ENCODE measurements at regions not wholly inside any gene's neighbourhood (a gene's known extent, or its start where the extent isn't known, plus 50 kb on each side); places are given as distances from the start of the nearest gene placed in this dataset.

GRCh38 chr13:22130254-22130653, 459.4 kb downstream of the FGF9 start (continued):
- TF ChIP-seq CTCF (conservative IDR thresholded peaks at IDR 0.05; ENCODE audit: low read depth in 2 of 2) (no peak), ETS1 (IDR thresholded peaks at IDR 0.05) (no peak), ZNF331 (CRISPR knock-in tag; IDR thresholded peaks at IDR 0.05; ENCODE audit: low read depth) (no peak), CREB1 (CRISPR knock-in tag; IDR thresholded peaks at IDR 0.05; ENCODE audit: low read depth) (no peak), STAT1 (IDR thresholded peaks at IDR 0.05; ENCODE audit: unreplicated experiment) (no peak), ZNF114 (CRISPR knock-in tag; IDR thresholded peaks at IDR 0.05) (no peak), EZH2 (IDR thresholded peaks at IDR 0.05; ENCODE audit: low read depth, unreplicated experiment) (no peak)

GRCh38 chr13:22134261-22134660, 463.4 kb downstream of the FGF9 start:
- no peak overlapping the region for H3K4me3 ChIP-seq
- no peaks in the 10 kb centered on the region for H3K9me3 Mint-ChIP-seq
- TF ChIP-seq NANOG (IDR thresholded peaks at IDR 0.05; ENCODE audit: borderline replicate concordance): no peak
- TF ChIP-seq REST (IDR thresholded peaks at IDR 0.05; ENCODE audit: unreplicated experiment): no peak
- no peak for TF ChIP-seq ETS1 (IDR thresholded peaks at IDR 0.05)
- TF ChIP-seq ZNF331 (CRISPR knock-in tag; IDR thresholded peaks at IDR 0.05; ENCODE audit: low read depth): no peak
- TF ChIP-seq POLR2AphosphoS5 (IDR thresholded peaks at IDR 0.05; ENCODE audit: low read depth): no peak
- TF ChIP-seq ZNF462 (CRISPR knock-in tag; IDR thresholded peaks at IDR 0.05): no peak
- TF ChIP-seq STAT1 (IDR thresholded peaks at IDR 0.05; ENCODE audit: unreplicated experiment): no peak
- no peak for TF ChIP-seq JUNB (IDR thresholded peaks at IDR 0.05; ENCODE audit: unreplicated experiment)

More at GRCh38 chr13:22134261-22134660, 463.4 kb downstream of the FGF9 start:
- H3K79me2 ChIP-seq (replicated peaks; ENCODE audit: insufficient read depth): peaks cover 4% of the 10 kb centered on the region; the same call in 1 of the 2 replicates
- Mint-ChIP-seq H3K27me3 (ENCODE audit: insufficient read depth, low read depth, poor library complexity) (no peaks in the 10 kb centered on the region), H3K36me3 (ENCODE audit: low read depth) (no peaks in the 10 kb centered on the region), H3K27ac (no peak overlapping the region), H3K4me3 (no peak overlapping the region), H3K4me1 (peaks cover 11% of the 10 kb centered on the region; the same call in 2 of the 3 replicates)
- peaks cover 15% of the 10 kb centered on the region for H3K4me1 ChIP-seq (ENCODE audit: insufficient read depth)
- DNase-seq (ENCODE audit: low spot score) (no peak), ATAC-seq (no peak)
- H2AFZ ChIP-seq: no peak overlapping the region
- no peaks in the 10 kb centered on the region for H3K36me3 ChIP-seq (ENCODE audit: insufficient read depth)
- 0 out of 2 replicates have a peak, but pooled peaks cover 4% of the 10 kb centered on the region for H3K9me2 ChIP-seq (ENCODE audit: insufficient read depth)
- peaks cover 3% of the 10 kb centered on the region; the same call in 1 of the 2 replicates for H4K20me1 ChIP-seq (replicated peaks; ENCODE audit: insufficient read depth)
- H3K27me3 ChIP-seq (ENCODE audit: insufficient read depth): no peaks in the 10 kb centered on the region
- no peaks in the 10 kb centered on the region for H3F3A ChIP-seq (replicated peaks; ENCODE audit: low read depth)
- H3K4me2 ChIP-seq: no peak overlapping the region
- no peak overlapping the region for H3K27ac ChIP-seq (ENCODE audit: low read depth)

Data from GM23338 (cell line).